ENCODE measurements at regions not wholly inside any gene's neighbourhood (a gene's known extent, or its start where the extent isn't known, plus 50 kb on each side); places are given as distances from the start of the nearest gene placed in this dataset.

GRCh38 chr11:91823252-91823830 lies 401.3 kb upstream of the FAT3 start:
- Histone ChIP-seq H3K4me1 (no peaks in the 10 kb centered on the region), H3K9me3 (replicated peaks) (no peaks in the 10 kb centered on the region), H3K36me3 (no peaks in the 10 kb centered on the region), H3K27ac (no peak overlapping the region), H3K4me3 (no peak overlapping the region), H3K27me3 (no peaks in the 10 kb centered on the region)
- DNase-seq: no peak

- H3K4me3 ChIP-seq: no peak overlapping the region
- no peaks in the 10 kb centered on the region for H3K4me1 ChIP-seq
- H3K27ac ChIP-seq: no peak overlapping the region
- DNase-seq: no peak
- no peaks in the 10 kb centered on the region for H3K36me3 ChIP-seq
- H3K9me3 ChIP-seq (replicated peaks): no peaks in the 10 kb centered on the region
- no peaks in the 10 kb centered on the region for H3K27me3 ChIP-seq
These were observed 401.8 kb upstream of the FAT3 start for GRCh38 chr11:91822805-91823204.

- H3K36me3 ChIP-seq: no peaks in the 10 kb centered on the region
- H3K27me3 ChIP-seq: no peaks in the 10 kb centered on the region
- no peak for DNase-seq
- H3K9me3 ChIP-seq (replicated peaks): no peaks in the 10 kb centered on the region
- H3K27ac ChIP-seq: no peak overlapping the region
- H3K4me3 ChIP-seq: no peak overlapping the region
- H3K4me1 ChIP-seq: no peaks in the 10 kb centered on the region
These were observed 403.9 kb upstream of the FAT3 start for GRCh38 chr11:91820709-91821108.

DNA sequence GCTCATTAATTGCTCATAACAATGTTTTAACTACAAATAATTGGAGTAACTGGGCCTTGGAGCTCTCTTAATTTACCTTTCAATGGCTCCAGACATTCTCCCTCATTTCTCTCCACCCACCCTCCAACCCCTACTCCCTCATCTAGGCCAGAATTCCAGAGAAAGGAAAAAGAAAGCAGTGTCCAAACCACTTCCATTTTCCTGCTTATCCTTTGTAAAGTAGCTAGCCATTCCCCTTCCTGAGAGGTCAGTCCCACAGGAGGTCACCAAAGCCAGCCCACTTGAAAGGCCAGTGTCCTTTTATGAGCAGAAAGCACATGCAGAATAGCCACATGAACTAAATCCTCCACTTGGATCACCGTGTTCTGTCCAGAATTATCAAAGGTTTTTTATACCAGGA lies 404.8 kb upstream of the FAT3 start:
- Histone ChIP-seq H3K4me1 (no peaks in the 10 kb centered on the region), H3K27ac (no peak overlapping the region), H3K9me3 (replicated peaks) (no peaks in the 10 kb centered on the region), H3K36me3 (no peaks in the 10 kb centered on the region), H3K4me3 (no peak overlapping the region), H3K27me3 (no peaks in the 10 kb centered on the region)
- DNase-seq: no peak

DNA sequence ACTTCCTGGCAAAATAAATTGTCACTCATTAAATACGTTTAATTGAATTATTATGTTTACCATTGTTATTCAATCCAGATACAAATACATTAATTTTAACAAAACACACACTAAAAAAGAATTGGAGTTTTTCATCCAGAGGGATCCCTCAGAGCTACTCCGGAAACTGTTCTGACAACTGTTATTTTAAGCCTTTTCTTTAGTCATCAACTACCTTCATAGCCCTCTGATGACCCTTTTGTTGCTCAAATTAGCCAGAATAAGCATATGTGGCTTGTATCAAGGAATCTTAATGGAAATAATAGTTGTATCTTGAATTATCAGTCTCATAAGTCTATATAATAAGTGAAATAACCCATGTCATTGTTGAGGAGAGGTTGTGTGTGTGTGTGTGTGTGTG lies 405.4 kb upstream of the FAT3 start:
- Histone ChIP-seq H3K36me3 (no peaks in the 10 kb centered on the region), H3K27me3 (no peaks in the 10 kb centered on the region), H3K27ac (no peak overlapping the region), H3K4me1 (no peaks in the 10 kb centered on the region), H3K9me3 (replicated peaks) (no peaks in the 10 kb centered on the region), H3K4me3 (no peak overlapping the region)
- no peak for DNase-seq

DNA sequence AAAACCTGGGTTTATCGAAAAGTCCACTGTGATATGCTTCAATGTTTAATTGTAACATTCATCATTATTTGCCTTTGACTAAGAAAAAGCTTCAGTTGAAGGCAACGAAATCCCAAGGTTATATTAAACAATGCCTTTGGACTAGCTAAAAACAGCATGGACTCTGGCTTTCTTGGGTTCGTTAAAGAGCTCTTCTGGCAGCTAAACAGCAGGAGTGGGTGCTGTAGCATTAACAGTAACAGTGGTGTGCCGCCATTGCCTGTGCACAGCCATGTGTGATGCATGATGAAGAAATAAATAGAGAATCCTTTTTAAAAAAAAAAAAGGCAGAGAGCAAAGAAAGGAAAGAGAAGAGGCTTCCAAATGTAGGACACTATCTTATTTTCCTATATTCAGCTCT lies 406.6 kb upstream of the FAT3 start:
- Histone ChIP-seq H3K27me3 (no peaks in the 10 kb centered on the region), H3K36me3 (no peaks in the 10 kb centered on the region), H3K4me3 (no peak overlapping the region), H3K9me3 (replicated peaks) (no peaks in the 10 kb centered on the region), H3K27ac (no peak overlapping the region), H3K4me1 (no peaks in the 10 kb centered on the region)
- DNase-seq: no peak

DNA sequence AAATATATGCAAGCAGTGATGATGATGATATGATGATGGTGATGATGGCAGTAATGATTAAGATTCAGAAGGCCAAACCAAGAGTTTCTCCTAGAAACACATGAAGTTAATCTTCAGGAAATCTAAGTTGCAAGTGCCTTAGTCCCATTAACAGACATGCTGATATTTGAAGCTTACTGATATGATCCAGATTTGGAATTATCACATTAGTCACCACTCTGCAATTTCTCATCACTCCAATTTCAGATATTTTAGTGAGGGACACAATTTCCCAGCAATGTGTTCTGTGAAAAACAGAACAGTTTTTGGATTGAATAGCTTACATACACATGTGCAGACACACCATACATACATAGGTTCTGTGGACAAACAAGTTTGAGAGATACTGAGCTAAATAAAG lies 411.4 kb upstream of the FAT3 start:
- no peak for DNase-seq
- no peaks in the 10 kb centered on the region for H3K9me3 ChIP-seq (replicated peaks)
- no peaks in the 10 kb centered on the region for H3K27me3 ChIP-seq
- no peak overlapping the region for H3K27ac ChIP-seq
- H3K4me1 ChIP-seq: no peaks in the 10 kb centered on the region
- H3K36me3 ChIP-seq: no peaks in the 10 kb centered on the region
- H3K4me3 ChIP-seq: no peak overlapping the region

- H3K27ac ChIP-seq: no peak overlapping the region
- no peak overlapping the region for H3K4me3 ChIP-seq
- H3K27me3 ChIP-seq: no peaks in the 10 kb centered on the region
- no peaks in the 10 kb centered on the region for H3K9me3 ChIP-seq (replicated peaks)
- DNase-seq: no peak
- peaks cover 8% of the 10 kb centered on the region for H3K4me1 ChIP-seq
- H3K36me3 ChIP-seq: no peaks in the 10 kb centered on the region
These were observed 413.7 kb upstream of the FAT3 start for GRCh38 chr11:91810871-91811270.

DNA sequence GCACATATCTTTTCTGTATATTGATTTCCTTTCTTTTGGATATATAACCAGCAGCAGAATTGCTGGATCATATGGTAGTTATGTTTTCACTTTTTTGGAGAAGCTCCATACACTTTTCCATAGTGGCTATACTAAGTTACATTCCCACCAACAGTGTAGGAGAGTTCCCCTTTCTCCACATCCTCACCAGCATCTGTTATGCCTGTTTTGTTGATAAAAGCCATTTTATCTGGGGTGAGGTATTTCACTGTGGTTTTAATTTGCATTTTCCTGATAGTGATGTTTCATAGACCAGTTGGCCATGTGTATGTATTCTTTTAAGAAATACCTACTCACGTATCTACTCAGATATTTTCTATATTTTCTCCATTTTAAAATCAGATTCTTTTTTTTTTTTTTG lies 419.3 kb upstream of the FAT3 start:
- Histone ChIP-seq H3K4me3 (no peak overlapping the region), H3K9me3 (replicated peaks) (no peaks in the 10 kb centered on the region), H3K4me1 (peaks cover 11% of the 10 kb centered on the region), H3K27me3 (no peaks in the 10 kb centered on the region), H3K27ac (no peak overlapping the region), H3K36me3 (no peaks in the 10 kb centered on the region)
- no peak for DNase-seq

DNA sequence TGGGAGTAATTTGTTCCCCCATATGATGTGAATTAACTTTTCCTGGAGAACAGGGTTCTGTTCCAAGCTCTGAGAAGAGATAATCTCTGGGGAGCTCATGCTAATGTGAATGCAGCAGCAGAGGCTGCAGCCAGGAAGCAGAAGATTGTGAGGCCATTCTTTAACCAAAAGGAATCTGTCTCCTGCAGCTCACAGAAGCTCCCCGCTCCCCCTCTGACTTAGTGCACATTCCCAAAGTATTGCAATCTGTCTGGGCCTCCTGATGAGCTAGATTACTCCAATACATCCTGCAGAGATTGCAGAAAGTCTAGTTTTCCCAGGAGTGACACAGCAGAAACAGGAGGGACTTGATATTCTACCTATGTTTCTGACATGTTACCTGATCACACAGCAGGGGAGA lies 420.6 kb upstream of the FAT3 start:
- H3K36me3 ChIP-seq: no peaks in the 10 kb centered on the region
- no peaks in the 10 kb centered on the region for H3K9me3 ChIP-seq (replicated peaks)
- no peak overlapping the region for H3K27ac ChIP-seq
- no peaks in the 10 kb centered on the region for H3K27me3 ChIP-seq
- peaks cover 11% of the 10 kb centered on the region for H3K4me1 ChIP-seq
- H3K4me3 ChIP-seq: no peak overlapping the region
- peak; percentile 13 for DNase-seq

DNA sequence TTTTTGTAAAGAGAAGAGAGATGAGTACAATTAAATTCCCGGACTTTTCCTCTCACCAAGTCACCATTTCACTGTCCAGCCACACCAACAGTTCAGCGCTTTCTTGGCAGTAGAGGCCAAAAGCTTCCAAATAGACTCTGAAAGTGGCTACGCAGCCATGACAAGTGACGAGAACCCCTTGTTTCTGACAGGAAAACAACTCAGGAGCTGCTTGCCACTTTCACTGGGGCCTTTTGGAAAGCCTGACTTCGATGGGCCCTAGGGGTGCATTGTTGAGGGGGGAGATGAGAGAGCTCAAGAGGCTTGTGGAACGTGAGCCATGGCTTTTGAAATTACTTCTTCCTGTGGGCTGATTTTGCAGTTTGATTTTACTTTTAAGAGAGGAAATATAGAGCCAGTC lies 422.1 kb upstream of the FAT3 start:
- Histone ChIP-seq H3K4me3 (no peak overlapping the region), H3K27ac (no peak overlapping the region), H3K27me3 (no peaks in the 10 kb centered on the region), H3K4me1 (peaks cover 10% of the 10 kb centered on the region), H3K9me3 (replicated peaks) (no peaks in the 10 kb centered on the region), H3K36me3 (no peaks in the 10 kb centered on the region)
- DNase-seq: no peak

GRCh38 chr11:91800208-91800914 lies 424.3 kb upstream of the FAT3 start:
- Histone ChIP-seq H3K27ac (no peak overlapping the region), H3K4me1 (peaks cover 8% of the 10 kb centered on the region), H3K27me3 (no peaks in the 10 kb centered on the region), H3K4me3 (no peak overlapping the region), H3K9me3 (replicated peaks) (no peaks in the 10 kb centered on the region), H3K36me3 (no peaks in the 10 kb centered on the region)
- no peak for DNase-seq

DNA sequence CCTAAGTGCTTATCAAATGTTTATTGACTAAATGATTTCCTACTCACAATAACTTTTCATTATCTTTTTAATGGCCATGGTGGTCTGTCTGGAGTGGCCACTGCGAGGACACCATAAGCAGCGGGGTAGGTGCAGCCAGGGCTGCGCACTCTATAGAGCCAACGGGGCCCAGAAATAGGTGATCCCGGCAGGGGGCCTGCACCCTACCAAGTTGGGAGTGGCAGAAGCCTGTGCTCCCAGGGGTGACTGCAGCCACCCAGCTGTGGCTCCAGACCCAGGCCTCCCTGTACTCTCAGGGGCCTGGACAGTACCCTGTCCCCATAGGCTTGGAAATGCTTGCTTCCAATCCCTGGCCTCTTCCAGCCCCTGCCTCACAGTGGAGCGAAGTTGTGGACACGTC lies 426.4 kb upstream of the FAT3 start:
- Histone ChIP-seq H3K4me3 (no peak overlapping the region), H3K9me3 (replicated peaks) (no peaks in the 10 kb centered on the region), H3K27ac (no peak overlapping the region), H3K27me3 (no peaks in the 10 kb centered on the region), H3K36me3 (no peaks in the 10 kb centered on the region), H3K4me1 (peaks cover 12% of the 10 kb centered on the region)
- no peak for DNase-seq

GRCh38 chr11:91796999-91797398 lies 427.6 kb upstream of the FAT3 start:
- H3K4me3 ChIP-seq: no peak overlapping the region
- H3K9me3 ChIP-seq (replicated peaks): no peaks in the 10 kb centered on the region
- H3K4me1 ChIP-seq: peaks cover 19% of the 10 kb centered on the region
- no peak overlapping the region for H3K27ac ChIP-seq
- no peak for DNase-seq
- no peaks in the 10 kb centered on the region for H3K27me3 ChIP-seq
- H3K36me3 ChIP-seq: no peaks in the 10 kb centered on the region

GRCh38 chr11:91795139-91795887 lies 429.3 kb upstream of the FAT3 start:
- H3K4me1 ChIP-seq: peaks cover 30% of the 10 kb centered on the region
- no peak overlapping the region for H3K4me3 ChIP-seq
- DNase-seq: peak in 1 of 2 experiments; percentile 15
- H3K9me3 ChIP-seq (replicated peaks): no peaks in the 10 kb centered on the region
- no peak overlapping the region for H3K27ac ChIP-seq
- no peaks in the 10 kb centered on the region for H3K27me3 ChIP-seq
- H3K36me3 ChIP-seq: no peaks in the 10 kb centered on the region
